GM19035 (cell line): ENCODE measurements at regions not wholly inside any gene's neighbourhood (a gene's known extent, or its start where the extent isn't known, plus 50 kb on each side); places are given as distances from the start of the nearest gene placed in this dataset.

Source experiments
- ATAC-seq: cut with Tn5 transposase; IDR thresholded peaks from one replicate; pipeline ENCODE4 v1.9.1; 2021; ENCODE audit not compliant: unreplicated experiment

DNA sequence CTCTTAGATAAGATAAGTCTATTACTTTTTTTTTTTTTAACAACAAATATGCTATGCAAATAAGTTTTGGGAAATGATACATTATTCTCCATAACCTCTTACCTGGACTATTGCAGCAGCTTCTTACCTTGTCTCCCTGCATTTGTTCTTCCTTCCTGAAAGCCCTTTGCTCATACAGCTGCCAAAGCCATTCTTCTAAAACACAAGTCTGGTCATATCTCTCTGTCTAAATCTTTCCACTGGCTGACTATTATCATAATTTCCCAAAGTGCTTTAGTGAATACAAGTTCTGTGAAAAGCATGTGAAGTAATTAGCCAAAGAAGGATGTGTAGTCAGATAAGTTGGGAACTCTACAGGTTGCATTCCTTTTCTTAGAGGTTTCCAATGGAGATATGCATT lies 115.4 kb upstream of the CNTLN start:
- no peak for ATAC-seq

DNA sequence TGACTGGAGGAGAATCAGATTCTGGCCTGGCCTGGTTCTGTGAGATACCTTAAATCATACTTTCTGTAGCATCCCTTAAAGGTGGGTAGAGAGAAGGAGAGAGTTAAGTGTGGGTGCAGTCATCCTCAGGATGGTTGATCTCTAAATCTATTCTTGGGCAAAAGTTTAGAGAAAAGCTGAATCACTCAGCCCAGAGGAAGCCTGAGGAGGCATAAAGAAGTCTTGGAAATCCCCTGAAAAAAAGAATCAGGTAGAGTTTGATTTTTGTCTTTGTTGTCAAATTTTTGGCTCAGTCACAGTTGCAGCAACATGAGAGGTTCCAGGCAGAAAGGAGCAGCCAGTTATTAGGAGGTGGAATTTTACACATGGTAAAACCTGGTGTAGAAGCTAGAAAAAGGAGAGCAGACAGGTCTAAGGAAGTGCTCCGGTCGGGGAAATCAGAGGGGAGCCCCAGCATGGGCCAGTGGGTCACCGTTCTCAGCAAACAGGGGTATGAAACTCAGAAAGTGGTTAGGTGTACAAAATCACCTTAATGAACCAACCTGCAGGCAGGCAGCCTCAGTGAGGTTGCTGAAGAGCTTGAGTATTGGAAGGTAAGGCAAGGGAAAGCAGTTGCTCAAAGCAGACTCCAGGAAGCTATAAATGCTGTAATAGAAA lies 116.2 kb upstream of the CNTLN start:
- ATAC-seq: no peak

- no peak for ATAC-seq
Observed at GRCh38 chr9:17017931-17018491, 116.8 kb upstream of the CNTLN start.

DNA sequence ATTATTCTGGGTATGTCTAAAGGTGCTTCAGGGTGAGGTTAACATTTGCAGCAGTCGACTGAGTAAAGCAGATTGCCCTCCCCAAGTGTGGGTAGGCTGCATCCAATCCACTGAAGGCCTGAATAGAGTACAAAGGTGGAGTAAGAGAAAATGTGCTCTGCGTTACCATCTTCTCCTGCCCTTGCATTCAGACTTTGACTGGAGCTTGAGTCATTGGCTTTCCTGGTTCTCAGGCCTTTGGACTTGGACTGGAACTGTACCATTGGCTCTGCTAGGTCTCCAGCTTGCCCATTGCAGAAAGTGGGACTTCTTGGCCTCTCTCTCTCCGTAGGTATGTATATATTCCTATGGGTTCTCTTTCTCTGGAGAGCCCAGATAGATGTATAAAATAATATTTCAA lies 120.9 kb upstream of the CNTLN start:
- ATAC-seq: no peak

- ATAC-seq: no peak
Observed at GRCh38 chr9:17013010-17013409, 121.8 kb upstream of the CNTLN start.

DNA sequence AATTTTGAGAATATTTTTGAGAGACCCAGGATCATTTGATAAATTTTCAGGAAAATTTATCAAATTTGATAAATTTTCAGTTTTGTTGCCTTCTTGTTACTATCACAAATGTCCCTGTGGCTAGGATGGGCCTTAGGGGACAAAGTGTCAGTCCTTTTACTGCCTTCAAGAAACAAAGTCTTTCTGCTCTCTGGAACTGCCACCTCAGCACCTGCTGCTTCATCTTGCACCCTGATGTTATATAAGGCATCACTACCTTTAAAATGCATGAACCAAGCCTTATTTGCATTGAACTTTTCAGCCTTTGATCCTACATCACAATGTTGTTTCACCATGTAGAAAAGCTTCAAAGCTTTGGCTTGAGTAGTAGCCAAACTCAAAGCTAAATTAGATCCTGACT lies 123.0 kb upstream of the CNTLN start:
- no peak for ATAC-seq

DNA sequence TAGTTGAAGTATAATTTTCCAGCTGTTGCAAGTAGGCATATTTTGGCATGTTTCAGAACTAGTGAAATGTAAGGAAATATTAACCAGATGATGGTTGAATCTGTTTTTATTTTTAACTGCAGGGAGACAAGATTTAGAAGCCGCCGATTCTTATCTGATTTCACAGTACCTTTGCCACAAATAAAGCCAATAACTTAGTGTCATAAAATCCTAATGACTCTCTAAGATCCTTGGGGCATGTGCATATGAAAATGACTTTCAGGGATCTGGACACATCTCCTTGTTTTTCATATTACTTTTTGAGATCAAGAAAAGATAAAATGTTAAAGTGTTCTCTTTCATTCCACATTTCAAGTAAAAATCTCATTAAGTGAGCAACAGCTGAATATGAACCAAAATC lies 125.8 kb upstream of the CNTLN start:
- ATAC-seq: no peak

DNA sequence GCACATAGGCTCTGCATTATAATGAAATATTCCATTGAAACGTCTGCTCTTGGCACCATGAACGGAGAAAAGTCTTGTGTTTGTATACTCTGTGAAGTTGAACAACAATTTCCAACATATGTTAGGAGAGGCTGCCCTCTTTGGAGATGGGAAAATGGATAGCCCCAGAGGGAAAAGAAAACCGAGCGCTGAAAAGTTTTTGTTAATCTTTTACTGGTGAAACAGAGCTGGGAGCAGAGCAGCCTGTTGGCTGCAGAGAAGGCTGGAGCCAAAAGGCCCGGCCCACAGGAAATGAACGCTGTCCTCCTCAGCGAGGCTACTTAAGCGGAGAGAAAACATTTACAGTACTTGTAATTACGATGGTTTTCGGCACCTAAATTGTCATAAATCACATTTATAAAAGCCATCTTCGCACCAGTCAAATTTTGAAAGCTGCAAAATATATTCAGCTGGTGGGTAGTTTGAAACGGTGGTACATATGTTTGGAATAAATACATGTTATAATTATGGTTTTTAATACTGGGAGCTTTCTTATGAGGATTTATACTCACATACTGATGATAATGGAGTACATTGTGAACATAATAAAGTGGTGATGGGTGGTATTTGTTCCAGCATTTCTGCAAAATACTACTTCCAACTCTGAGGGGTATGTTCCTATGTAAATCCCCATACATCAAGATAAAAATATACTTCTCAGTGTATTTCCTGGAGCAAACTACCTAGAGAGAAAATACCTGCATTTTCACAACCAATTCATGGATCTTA lies 129.6 kb upstream of the CNTLN start:
- ATAC-seq: no peak

GRCh38 chr9:17004500-17004899 lies 130.3 kb upstream of the CNTLN start:
- no peak for ATAC-seq

DNA sequence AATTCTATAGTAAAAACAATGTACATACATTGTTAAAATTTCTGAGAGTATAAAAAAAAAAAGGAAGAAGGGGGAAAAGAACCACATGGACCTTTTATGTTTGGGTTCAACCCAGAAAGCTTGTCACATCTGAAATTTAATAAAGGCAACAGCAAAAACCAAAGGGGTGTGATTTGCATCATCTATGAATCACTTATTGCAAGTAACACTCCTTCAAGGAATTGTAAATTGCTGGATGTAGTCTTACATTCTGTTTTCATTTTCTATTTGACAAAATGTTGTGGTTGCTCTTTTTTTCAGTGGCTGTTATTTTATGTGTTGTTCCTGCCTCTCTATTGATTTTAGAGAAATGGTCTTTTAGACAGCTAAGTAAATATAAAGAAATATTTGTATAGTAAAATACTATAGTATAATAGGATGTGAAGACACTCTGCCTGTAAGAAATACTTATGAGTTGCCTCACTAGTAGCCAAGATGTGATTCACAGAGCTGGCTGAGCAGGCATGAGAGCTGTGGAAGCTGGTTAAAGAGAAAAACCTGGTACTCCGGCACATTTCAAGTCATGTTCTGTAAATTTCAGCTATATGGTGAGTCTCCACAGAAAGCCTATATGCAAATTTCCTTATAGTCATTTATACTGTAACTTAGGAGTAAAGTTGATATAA lies 131.1 kb upstream of the CNTLN start:
- no peak for ATAC-seq

DNA sequence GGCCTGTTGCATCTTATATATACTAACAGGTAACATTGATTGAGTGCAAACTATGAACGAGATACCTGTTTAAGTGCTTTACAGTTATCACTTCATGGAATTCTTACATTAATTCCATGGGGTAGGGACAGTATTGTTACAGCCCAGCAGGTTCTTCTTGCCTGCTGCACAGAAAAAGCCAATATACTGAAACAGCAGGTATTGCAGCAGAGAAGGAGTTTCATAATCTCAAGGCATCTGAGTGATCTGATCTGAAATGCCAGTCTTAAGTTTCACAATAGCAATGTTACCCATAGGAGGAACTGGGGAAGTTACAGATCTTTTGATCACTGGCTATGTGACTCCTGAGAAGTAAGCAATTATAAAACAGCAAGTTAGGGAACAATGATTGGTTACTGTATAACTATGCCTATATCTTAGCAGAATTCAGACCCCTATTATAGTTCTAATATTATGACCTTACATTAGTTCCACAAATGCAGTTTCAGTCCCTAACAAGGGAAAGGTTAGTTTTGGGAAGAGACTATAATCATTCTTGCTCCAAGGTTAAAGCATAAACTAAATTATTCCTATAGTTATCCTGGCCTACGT lies 126.5 kb upstream of the BNC2 start:
- no peak for ATAC-seq

GRCh38 chr9:16992138-16992537 lies 121.7 kb upstream of the BNC2 start:
- ATAC-seq: no peak

- no peak for ATAC-seq
Observed at GRCh38 chr9:16987026-16987425, 116.6 kb upstream of the BNC2 start.

- no peak for ATAC-seq
Observed at GRCh38 chr9:16986556-16986955, 116.1 kb upstream of the BNC2 start.

- no peak for ATAC-seq
Observed at GRCh38 chr9:16985559-16986348, 115.3 kb upstream of the BNC2 start.

GRCh38 chr9:16982780-16983310 lies 112.4 kb upstream of the BNC2 start:
- no peak for ATAC-seq

DNA sequence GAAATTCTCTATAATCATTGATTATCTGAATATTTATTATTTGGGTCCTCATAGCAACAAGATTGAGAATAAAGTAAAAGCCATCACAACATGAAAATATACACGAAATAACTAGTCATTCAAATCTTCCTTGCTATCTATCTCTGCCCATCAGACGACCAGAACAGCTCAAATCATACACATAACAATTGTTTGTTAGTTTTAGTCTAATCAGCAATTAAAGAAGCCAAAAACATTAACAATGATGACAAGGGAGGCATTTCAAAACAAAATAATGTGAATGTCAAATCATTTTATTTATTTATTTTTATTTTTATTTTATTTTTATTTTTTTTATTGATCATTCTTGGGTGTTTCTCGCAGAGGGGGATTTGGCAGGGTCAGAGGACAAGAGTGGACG lies 106.0 kb upstream of the BNC2 start:
- ATAC-seq: no peak

DNA sequence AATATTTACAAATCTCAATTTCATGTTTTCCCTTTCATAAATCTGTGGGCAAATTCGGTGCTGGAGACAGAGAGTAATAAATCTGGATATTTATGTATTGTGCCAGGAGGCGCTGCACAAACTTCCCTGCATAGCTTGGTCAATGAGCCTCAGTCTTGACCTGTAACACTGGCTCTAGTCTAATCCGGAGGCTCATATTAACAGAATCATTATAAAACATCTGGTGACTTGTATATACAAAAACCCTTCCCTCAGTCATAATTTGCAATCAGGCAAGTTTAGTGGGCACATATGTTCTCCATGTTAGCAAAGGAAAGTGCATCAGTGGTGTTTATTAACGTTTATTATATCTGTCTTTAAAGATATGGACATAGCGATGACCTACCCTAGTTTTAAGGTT lies 104.0 kb upstream of the BNC2 start:
- no peak for ATAC-seq

DNA sequence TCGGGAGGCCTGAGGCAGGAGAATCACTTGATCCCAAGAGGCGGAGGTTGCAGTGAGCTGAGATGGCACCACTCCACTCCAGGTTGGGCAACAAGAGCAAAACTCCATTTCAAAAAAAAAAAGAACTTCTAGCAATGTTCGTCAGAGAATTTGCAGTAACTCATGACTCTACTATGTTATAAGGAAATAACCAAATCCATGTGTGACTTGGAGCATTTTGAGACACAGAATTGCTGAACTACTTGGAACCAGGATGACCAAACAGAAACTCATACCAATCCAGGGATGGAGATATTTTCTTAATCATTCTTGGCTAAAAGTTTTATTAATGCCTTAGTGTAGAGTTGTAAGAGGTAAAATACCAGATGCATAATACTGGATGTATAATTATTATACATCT lies 99.9 kb upstream of the BNC2 start:
- ATAC-seq: no peak

GRCh38 chr9:16964228-16964627 lies 93.8 kb upstream of the BNC2 start:
- ATAC-seq: no peak

DNA sequence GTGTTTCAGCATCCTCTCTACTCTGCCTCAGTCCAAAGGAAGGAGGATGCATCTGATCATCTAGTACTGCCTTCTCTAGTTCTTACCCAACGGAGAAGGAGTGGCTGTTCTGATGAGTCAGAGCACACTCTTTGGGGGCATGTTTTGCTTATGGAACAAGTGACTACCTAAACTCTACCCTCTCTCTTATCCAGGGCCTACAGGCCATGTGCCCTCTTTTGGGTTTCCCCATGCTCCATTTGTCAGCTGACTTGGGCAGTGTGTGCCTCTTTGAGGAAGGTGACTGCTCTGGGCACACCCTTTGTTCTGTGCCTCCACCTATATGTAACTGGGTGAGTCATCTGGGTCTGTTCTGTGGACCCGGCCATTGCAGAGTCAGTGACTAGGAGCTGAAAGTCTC lies 89.6 kb upstream of the BNC2 start:
- no peak for ATAC-seq
